Epithelial cell of esophagus (primary cell): ENCODE measurements at regions not wholly inside any gene's neighbourhood (a gene's known extent, or its start where the extent isn't known, plus 50 kb on each side); places are given as distances from the start of the nearest gene placed in this dataset.
"Not testable (repeated sequence)": the region's sequence is repeated elsewhere in the genome, so short reads cannot be mapped to it uniquely, and the experiment has no call there.

ENCODE experiments used
- DNase-seq: peaks from one replicate; pipeline ENCODE4 v3.0.0; 2010; ENCODE audit warnings: low read depth
- H3K4me3 ChIP-seq: 2 replicates; pipeline ENCODE4 v1.5.1; 2011; ENCODE audit warnings: mild to moderate bottlenecking, low read length, control low read depth
- TF ChIP-seq, protein P1 (sequence below): IDR thresholded peaks from 2 replicates; pipeline ENCODE4 v1.5.1; 2011; ENCODE audit warnings: low read depth, mild to moderate bottlenecking, low read length, control low read depth, inconsistent platforms; ENCODE audit not compliant: insufficient read depth; ENCODE audit errors: missing control alignments

DNA sequence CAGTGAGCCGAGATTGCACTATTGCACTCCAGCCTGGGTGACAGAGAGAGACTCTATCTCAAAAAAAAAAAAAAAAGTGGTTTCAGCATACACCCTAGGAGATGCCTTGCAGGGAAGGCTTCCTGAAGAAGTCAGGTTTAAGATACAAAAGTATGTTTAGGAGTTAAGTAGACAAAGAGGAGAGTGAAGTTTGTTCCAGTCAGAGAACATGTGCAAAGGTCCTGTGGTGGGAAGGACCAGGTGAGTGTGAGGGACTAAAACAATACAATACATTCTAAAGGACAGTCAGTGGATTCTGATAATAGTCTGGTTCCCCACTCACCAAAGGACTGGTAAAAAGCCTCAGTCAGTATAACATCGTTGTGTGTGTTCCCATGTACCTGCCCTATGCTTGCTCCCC is 299.3 kb downstream of the HIVEP2 start:
- no peak overlapping the region for H3K4me3 ChIP-seq
- TF ChIP-seq, protein P1, sequence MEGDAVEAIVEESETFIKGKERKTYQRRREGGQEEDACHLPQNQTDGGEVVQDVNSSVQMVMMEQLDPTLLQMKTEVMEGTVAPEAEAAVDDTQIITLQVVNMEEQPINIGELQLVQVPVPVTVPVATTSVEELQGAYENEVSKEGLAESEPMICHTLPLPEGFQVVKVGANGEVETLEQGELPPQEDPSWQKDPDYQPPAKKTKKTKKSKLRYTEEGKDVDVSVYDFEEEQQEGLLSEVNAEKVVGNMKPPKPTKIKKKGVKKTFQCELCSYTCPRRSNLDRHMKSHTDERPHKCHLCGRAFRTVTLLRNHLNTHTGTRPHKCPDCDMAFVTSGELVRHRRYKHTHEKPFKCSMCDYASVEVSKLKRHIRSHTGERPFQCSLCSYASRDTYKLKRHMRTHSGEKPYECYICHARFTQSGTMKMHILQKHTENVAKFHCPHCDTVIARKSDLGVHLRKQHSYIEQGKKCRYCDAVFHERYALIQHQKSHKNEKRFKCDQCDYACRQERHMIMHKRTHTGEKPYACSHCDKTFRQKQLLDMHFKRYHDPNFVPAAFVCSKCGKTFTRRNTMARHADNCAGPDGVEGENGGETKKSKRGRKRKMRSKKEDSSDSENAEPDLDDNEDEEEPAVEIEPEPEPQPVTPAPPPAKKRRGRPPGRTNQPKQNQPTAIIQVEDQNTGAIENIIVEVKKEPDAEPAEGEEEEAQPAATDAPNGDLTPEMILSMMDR, result no peak
- DNase-seq, result no peak

DNA sequence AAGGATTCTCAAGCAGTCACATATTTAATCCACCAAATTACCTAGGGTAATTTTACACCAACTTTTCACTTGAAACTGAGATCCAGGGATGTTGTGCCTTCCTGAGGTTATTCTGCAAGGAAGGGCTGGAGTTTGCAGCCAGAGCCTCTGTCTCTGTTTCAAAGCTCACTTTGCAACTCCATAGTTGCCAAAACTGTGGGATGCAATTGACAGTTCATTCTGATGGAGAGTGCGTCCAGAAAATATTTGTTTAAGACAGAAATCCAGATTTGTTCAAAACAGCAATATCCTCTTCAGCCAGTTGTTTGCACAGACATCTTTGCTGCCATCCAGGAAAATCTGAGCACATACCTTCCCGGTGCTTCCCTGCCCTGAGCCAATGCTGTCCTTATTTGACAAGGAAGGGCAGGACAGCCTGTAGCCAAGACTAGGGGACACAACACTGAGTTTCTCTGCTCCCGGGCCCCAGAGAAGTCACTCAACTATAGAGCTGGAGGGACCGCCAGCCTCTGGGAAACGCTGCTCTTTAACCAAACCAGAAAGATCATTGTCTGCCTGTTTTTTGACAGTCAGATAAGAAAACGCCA is 297.4 kb downstream of the HIVEP2 start:
- TF ChIP-seq, protein P1, result no peak
- H3K4me3 ChIP-seq, result no peak overlapping the region
- no peak for DNase-seq

DNA sequence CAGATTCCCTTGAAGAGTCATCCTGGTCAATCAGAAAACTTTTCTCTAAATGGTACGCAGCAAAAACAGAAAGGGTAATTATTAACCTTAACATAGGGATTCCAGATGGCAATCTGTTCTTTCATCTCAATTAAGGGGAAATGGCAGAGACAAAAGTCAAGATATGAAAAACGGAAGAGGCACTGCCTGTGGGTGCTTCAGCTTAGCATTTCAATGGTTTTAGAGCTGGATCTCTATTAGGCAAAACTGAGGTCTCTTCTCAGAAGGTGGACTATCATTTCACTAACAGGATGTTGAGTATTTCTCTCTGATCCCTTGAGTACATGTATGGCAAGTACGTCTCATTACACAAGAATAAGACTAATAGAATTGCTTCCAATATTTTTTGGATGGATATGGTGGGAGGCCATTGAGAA is 296.9 kb downstream of the HIVEP2 start:
- TF ChIP-seq, protein P1, result no peak
- H3K4me3 ChIP-seq, result no peak overlapping the region
- no peak for DNase-seq

- TF ChIP-seq, protein P1, result no peak
- H3K4me3 ChIP-seq, result no peak overlapping the region
- DNase-seq, result no peak
Observed at GRCh38 chr6:142648526-142648925, 296.4 kb downstream of the HIVEP2 start.

DNA sequence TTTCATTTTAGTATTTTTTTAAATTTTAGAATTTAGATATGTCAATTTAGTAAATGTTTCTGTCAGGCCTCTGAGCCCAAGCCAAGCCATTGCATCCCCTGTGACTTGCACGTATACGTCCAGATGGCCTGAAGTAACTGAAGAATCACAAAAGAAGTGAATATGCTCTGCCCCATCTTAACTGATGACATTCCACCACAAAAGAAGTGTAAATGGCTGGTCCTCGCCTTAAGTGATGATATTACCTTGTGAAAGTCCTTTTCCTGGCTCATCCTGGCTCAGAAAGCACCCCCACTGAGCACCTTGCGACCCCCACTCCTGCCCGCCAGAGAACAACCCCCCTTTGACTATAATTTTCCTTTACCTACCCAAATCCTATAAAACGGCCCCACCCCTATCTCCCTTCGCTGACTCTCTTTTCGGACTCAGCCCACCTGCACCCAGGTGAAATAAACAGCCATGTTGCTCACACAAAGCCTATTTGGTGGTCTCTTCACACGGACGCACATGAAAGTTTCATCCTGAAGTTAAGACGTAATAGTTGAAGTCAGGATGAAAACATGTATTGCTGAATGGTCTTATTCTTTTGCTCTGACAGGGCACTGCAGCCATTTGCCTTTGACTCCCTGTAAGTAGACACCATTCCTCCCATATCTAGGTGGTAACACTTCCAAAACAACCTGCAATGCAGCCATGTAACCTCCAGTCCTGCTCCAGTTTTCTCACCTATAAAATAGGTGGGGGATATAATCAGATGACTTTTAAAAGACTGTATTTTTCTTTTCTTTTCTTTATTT is 295.3 kb downstream of the HIVEP2 start:
- not testable (repeated sequence) for DNase-seq, H3K4me3 ChIP-seq

GRCh38 chr6:142651384-142651783 is 293.6 kb downstream of the HIVEP2 start:
- no peak for DNase-seq
- TF ChIP-seq, protein P1, result no peak
- no peak overlapping the region for H3K4me3 ChIP-seq

DNA sequence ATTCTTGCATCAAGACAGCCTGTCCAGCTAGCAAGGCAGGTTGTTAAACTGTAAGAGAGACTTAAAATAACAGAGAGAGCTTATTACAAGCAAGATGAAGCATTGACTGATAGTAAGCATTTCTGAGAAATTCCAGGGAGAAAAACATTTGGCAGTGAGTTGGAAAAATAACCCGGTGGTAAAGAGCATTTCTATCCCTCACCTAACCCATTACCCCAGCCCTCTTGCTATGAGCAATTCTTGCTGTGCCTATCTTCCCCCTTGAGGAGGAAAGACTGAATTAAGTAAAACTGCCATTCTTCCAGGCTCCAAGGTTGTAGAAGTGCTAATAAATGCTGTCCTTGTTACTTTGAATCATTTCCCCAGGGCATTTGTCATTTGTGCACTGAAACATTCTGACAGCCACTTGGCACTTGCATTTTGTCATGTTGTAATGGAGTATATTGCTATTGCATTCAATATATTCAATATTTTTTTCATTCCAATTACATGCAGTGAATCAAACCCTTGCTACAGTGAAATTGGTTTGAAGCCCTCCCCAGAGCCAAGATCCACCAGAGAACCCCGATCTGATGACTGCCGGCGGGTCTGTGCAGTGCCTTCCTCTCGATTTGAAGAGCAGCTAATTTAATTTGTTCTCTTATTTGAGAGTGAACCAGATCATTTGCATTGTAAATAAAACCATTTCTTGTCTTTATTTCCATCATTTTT is 291.1 kb downstream of the HIVEP2 start:
- no peak overlapping the region for H3K4me3 ChIP-seq
- DNase-seq, result no peak
- TF ChIP-seq, protein P1, result no peak
